Fibroblast of gingiva (primary cell): ENCODE measurements at regions not wholly inside any gene's neighbourhood (a gene's known extent, or its start where the extent isn't known, plus 50 kb on each side); places are given as distances from the start of the nearest gene placed in this dataset.

Experiments used
- DNase-seq: peaks from one replicate; pipeline ENCODE4 v3.0.0-alpha.2; 2011; ENCODE audit warnings: low read depth

DNA sequence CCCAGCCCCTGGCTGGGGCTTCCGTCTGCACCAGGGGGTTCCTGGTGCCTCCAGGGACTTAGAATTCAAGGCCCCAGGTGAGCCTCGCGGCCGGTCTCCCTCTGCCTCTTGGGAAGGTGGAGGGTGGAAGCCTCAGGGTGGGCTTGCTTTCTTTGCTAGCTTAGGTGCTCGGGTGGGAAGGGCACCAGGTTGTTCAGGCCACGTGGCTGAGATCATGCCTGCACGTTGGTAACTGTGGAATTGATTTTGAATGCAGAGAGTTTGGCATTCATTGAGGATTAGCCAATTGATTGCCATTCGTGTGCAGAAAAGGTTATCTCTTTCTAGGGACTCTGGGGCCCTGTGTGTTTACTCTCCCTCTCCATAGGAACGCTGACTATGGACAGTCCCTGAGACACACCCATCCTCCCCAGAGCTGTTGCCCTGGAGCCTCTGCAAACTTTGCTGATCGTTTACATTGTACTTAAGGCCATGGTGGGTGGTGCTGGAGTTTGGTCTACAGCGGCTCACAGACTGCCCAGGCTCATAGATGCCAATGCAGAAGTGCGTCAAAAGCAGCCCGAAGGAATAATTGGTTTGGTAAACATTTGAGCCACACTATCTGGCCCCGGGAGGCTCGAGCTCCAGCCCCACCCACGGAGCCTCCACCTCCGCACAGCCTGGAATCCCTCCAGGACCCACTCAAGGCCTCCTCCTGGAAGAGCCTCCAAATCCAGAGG is 1457.7 kb downstream of the BRD1 start:
- no peak for DNase-seq

DNA sequence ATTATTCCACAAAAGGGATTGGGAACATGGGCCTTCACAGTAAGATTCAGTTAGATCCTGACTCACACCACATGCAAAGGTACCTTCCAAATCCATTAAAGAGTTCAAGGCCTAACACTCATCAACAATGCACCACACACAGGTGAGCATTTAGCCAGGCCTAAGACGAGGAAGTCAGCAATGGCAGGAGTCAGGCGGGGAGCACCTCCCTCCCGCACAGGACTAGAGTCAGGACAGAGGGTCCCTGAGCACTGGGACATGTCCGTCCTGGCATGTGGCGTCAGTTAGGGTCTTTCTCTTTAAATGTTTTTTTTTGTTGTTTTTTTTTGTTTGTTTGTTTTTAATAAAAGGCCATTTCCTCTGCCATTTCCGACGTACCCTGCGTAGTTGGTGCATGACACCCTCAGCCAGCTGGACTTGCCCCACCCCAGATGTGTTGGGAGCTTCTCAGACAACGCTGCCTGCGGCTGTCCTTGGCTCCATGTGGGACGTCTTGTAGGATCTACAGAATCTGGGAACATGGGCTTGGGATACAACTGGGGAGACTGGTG is 1458.6 kb downstream of the BRD1 start:
- no peak for DNase-seq

GRCh38 chr22:48367731-48368130 is 1459.9 kb downstream of the BRD1 start:
- DNase-seq = no peak

- DNase-seq = no peak
These were observed 1461.1 kb downstream of the BRD1 start for GRCh38 chr22:48366591-48366990.

DNA sequence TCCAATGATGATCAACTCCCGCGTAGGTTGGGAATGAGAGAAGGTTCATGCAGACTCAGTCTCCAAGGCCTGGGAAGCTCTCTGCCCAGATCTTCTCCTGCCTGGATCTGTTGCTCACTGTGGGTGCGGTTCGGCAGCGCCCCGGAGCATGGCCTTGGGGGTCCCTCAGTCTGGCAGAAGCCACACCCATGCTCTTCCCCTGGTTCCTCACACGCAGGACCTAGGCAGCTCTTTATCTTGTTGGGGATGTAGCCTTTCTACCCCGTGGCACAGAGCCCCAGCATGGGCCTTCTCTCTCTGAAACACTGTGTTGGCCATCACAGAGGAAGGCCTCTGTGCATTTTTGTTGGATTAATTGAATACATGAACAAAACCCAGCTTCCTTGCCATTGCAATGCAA is 1461.6 kb downstream of the BRD1 start:
- no peak for DNase-seq

GRCh38 chr22:48365386-48365785 is 1462.3 kb downstream of the BRD1 start:
- DNase-seq = no peak

- no peak for DNase-seq
These were observed 1464.8 kb downstream of the BRD1 start for GRCh38 chr22:48362721-48363404.

DNA sequence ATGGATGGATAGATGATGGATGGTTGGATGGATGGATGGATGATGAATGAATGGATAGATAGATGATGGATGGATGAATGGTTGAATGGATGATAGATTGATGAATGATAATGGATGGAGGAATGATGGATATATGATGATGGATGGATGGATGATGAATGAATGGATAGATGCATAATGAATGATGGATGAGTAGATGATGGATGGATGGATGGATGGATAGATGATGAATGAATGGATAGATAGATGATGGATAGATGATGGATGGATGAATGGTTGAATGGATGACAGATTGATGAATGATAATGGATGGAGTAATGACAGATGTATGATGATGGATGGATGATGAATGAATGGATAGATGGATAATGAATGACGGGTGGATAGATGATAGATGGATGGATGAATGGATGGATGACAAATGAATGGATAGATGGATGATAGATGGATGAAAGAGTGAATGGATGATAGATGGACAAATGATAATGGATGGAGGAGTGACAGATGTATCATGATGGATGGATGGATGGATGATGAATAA is 1466.5 kb downstream of the BRD1 start:
- no peak for DNase-seq

- no peak for DNase-seq
These were observed 1468.1 kb downstream of the BRD1 start for GRCh38 chr22:48359613-48359965.

DNA sequence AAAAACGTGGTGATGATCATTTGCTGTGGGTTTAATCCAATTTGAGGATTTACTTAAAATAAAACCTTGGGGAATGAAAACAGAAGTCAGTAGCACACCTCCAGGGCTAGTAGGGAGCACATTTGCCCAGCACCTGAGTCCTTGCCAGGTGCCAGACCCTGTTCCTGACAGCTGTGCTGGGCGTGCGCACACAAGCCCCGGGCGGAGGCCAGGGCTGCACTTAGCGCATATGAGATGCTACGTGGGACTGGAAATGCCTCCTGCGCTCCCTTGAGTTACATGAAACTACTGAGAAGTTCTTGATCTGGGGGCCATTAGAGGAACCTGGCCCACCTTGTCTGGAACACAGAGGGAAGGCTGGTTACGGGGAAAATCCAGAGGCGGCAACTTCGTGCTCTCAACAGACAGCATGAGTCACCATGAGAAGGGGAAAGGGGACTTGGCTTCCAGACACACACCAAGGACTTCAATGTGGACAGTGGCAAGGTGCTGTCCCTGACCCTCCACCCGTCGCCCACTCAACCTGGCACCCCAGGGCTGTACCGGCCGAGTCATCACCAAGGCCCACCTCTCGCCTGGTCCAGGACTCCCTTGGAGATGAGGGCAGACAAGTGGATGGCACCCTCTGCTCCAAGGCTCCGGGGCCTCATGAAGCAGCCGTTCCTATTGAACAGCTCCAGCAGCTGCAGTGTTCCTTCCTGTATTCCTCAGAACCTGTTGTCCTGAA is 1468.6 kb downstream of the BRD1 start:
- DNase-seq = no peak

DNA sequence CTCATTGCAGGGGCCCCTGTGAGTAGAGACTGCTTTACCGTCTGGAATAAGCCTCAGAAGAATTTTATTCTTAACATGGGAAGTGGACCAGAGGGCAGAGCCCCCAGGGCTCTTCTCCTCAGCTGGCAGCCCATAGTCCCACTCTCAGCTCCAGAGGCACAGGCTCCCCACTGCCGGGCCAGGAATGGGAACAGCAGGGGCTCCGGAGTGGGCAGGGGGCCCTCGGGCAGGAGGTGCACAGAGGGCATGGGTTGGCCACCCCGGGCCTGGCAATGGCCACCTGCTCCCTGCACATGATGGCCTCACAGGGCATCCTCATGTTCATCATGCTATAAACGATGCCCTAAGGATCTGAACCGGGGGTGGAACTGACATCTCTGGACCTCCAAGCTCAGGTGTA is 1469.7 kb downstream of the BRD1 start:
- DNase-seq = no peak

DNA sequence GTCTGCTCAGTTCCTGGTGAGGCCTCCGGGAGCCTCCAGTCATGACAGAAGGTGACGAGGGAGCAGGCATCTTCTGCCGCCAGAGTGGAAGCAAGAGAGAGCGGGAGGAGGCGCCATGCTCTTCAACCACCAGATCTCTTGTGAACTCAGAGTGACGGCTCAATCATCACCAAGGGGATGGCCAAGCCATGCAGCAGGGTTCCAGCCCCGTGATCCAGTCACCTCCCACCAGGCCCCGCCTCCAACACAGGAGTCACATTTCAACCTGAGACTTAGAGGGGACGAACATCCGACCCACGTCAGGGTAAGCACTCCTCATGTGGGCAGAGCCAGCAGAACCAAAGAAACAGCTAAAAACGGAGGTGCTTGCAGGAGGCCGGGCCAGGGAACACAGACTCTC is 1470.5 kb downstream of the BRD1 start:
- DNase-seq = no peak

- DNase-seq = no peak
These were observed 1470.9 kb downstream of the BRD1 start for GRCh38 chr22:48356731-48357130.

- no peak for DNase-seq
These were observed 1473.6 kb downstream of the BRD1 start for GRCh38 chr22:48354096-48354495.

GRCh38 chr22:48353116-48353947 is 1474.3 kb downstream of the BRD1 start:
- no peak for DNase-seq

DNA sequence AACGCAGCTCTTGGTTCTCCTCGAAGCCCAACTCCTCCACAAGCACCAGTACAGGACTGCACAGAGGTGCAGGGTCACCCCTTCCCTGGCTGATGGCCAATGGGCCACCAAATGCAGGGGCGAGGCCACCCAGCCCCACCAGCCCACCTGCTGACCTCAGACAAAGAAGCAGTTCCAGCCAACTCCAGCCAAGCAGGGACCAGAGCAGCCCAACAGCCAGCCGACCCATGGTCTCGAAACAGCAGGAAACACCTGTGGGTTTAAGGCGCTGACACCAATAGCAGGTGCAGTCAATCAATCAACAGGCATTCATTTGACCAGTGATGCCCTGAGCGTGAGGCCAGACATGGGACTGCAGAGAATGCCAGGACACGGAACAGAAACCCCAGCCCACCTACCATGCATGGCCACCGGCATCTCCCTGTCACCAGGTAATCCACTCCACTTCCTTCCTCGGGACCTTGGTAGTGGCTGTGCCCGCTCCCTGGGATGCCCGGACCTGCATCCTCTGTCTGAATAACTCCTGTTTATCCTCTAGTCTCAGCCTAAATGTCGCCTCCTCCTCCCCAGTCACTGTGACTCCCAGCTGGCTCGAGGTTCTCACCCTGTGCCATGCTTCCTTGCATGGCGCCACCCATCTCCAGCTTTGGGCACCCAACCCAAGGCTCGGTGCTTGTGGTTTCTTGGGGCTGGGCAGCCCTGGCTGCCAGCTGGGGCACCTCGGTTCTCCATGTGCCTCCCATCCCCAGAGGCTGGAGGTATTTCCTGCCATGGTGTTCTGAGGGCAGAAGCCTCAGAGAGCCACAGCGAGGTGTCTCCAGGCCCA is 1475.4 kb downstream of the BRD1 start:
- DNase-seq = no peak

DNA sequence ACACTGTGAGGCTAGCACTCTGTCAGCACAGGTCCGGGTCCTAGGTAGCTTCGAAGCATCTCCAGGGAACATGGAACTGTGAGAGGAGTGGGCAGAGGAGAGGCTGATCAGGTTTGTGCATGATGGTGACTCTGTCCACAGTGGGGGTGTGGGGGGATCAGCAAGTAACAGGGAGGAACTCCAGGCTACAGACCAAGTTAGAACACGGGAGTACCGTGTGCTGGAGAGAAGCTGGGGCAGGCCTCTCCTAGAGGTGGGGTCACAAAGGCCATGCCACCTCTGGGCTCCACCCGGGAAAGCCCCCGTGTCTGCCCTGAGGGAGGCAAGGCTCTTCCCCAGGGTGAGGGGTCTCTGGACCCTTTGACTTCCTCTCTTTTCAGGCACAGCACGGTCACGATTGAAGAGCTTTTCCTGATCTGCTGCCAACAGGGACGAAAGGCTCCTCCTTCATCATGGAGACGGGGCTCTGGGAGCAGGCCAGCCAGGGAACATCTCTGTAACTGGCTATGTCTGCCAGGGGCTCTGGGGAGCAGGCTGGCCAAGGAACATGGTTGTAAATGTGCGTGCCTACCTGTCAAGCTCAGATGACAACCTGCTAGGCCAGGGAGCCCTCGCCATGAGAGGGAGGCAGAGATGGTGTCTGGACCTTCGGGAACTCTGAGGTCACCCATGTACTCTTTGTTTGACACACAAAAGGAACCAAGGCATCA is 1476.1 kb downstream of the BRD1 start:
- DNase-seq = no peak

DNA sequence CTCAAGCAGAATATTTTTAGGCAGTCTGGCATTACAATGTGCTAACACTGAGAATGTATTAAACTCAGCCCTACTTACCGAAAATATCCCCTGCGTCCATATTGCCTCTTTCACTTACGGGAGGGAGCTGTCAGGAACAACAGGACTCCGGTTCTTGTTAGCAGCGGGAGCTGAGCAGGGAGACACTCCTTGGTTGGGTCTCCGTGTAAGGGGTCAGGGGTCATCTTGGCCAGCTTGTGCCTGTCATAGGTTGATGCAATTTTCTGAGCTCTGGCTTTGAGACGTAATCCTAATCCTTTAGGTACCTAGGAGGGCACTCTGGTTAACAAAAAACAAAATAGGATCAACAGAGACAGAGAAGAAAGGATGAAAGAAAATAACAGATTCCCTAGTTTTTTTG is 1477.2 kb downstream of the BRD1 start:
- DNase-seq = no peak

DNA sequence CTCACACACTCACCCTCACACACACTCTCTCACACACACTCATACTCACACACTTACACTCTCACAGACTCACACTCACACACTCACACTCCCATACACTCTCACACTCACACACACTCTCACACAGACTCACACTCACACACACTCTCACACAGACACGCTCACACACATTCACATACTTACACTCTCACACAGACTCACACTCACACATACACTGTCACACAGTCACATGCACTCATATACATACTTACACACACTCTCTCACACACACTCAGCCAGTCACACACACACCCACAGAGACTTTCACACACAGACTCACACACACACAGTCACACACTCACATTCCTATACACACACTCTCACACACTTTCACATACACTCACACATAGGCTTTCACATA is 1478.8 kb downstream of the BRD1 start:
- DNase-seq = no peak

DNA sequence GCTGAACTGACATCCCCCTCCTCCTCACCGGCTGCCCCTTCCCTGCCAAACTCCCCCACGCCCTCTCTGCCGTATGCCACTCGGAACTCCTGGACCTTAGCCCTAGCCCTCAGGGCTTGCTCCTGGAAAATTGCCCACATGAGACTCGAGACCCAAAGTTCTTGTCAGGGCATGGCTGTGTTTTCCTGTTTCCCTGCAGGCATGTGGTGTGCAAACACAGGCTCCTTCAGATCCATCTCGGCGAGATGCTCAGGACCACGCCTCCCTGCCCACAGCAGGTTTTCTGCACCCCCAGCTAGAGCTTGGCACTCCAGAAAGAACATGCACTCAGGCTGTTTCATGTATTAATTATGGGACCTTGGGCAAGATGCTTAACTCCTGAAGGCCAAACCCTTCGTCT is 1480.4 kb downstream of the BRD1 start:
- DNase-seq = no peak
